ENCODE measurements at regions not wholly inside any gene's neighbourhood (a gene's known extent, or its start where the extent isn't known, plus 50 kb on each side); places are given as distances from the start of the nearest gene placed in this dataset.

DNA sequence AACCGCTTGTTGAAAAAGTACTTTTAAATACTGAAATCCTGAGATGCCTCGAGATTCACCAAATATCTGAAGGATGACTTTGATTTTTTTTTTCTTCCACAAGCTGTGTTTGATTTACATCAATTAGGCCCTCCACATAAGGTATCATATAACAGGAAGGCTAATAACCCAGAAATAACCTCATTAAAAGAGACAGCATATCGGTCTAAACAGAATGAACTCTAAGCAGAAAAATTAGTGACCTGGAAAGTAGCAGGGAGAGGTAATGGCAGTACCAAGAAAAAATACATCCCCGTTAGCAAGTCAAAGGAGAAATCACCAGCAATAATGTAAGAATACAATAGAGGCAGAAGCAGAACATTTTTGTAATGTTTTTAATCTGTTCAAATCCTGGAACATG, 452.4 kb upstream of the TSHZ3 start:
- no peak overlapping the region for H3K4me3 ChIP-seq (ENCODE audit: low read length)
- DNase-seq (ENCODE audit: low read depth, low spot score): no peak

- H3K4me3 ChIP-seq (ENCODE audit: low read length): no peak overlapping the region
- DNase-seq (ENCODE audit: low read depth, low spot score): peak; percentile 9
Observed at GRCh38 chr19:31803835-31804446, 454.7 kb upstream of the TSHZ3 start.

DNA sequence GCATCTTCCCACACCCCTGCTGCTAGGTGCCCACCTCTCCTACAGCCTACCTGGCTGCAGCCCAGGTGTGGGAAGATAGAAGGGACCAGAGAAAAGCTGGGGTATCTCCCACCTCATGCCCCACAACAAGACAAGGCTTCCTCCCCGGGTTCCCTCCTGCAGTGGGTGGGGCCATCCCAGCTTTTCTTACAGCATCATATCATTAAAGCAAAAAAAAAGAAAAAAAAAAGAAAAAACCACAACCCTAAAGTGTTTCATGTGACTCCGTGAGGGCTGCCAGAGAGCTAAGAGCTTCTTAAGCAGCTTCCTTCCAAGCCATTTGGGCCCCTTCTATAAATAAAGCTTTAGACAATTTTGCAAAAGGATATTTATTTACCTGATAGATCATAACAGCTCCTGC, 455.4 kb upstream of the TSHZ3 start:
- no peak for DNase-seq (ENCODE audit: low read depth, low spot score)
- H3K4me3 ChIP-seq (ENCODE audit: low read length): no peak overlapping the region

GRCh38 chr19:31810536-31811109, 461.4 kb upstream of the TSHZ3 start:
- DNase-seq (ENCODE audit: low read depth, low spot score): no peak
- no peak overlapping the region for H3K4me3 ChIP-seq (ENCODE audit: low read length)

GRCh38 chr19:31817971-31818797, 468.9 kb upstream of the TSHZ3 start:
- DNase-seq (ENCODE audit: low read depth, low spot score): no peak
- no peak overlapping the region for H3K4me3 ChIP-seq (ENCODE audit: low read length)

DNA sequence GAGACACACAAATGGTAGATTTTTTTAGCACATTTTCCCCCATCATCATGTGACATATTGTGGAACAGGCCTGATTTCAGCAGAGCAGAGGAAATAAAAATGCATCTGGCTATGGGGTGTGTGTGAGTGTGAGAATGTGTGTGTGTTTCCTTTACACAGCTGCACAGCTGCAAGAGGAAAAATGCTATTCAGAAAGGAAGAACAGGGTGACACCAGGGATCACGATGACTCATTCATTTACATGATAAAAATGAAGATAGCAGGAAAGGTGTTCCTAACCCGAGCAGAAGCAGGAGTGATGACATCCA, 469.5 kb upstream of the TSHZ3 start:
- DNase-seq (ENCODE audit: low read depth, low spot score): no peak
- no peak overlapping the region for H3K4me3 ChIP-seq (ENCODE audit: low read length)

- H3K4me3 ChIP-seq (ENCODE audit: low read length): no peak overlapping the region
- DNase-seq (ENCODE audit: low read depth, low spot score): no peak
Observed at GRCh38 chr19:31819837-31820236, 470.6 kb upstream of the TSHZ3 start.

- H3K4me3 ChIP-seq (ENCODE audit: low read length): no peak overlapping the region
- DNase-seq (ENCODE audit: low read depth, low spot score): no peak
Observed at GRCh38 chr19:31821346-31821745, 472.1 kb upstream of the TSHZ3 start.

DNA sequence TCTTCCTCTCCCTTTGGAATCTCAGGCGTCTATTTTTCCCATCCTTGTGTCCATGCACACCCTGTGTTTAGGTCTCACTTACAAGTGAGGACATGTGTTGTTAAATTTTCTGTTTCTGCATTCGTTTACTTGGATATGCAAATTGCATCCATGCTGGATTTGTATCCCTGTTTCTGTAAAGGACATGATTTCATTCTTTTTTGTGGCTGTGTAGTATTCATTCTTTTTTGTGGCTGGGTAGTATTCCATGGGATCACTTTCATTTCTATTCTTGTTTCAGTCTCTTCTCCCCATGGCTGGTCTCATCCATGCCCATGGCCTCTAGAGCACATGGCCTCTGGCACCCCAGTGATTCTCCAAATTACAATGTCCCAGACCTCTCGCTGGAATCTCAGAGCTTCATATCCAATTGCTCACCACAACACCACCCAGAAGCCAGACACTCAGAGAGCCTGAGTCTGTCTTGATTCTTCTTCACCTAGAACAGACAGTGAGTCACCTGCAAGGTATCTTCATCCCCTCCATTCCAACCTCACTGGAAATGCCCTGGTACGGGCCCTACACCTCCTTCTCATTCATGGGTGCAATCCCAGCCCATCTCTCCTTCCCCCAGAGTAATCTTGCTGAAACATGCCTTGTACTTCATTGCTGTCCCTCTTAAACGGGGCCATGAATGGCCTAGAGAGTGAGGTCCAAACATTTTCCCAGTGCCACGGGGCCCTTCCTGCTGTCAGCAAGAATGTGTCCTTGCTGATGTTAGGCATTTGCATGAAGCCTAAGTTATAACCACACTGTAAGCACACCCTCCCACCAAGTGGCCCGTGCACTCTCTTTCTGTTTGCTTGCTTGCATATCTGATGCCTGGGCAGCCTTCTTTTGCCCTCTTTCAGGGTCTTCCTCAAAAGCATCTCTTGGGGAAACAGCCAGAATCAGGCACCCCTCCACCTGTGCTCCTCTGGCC, 476.2 kb upstream of the TSHZ3 start:
- DNase-seq (ENCODE audit: low read depth, low spot score): no peak
- no peak overlapping the region for H3K4me3 ChIP-seq (ENCODE audit: low read length)

GRCh38 chr19:31826325-31826724, 477.1 kb upstream of the TSHZ3 start:
- DNase-seq (ENCODE audit: low read depth, low spot score): no peak

DNA sequence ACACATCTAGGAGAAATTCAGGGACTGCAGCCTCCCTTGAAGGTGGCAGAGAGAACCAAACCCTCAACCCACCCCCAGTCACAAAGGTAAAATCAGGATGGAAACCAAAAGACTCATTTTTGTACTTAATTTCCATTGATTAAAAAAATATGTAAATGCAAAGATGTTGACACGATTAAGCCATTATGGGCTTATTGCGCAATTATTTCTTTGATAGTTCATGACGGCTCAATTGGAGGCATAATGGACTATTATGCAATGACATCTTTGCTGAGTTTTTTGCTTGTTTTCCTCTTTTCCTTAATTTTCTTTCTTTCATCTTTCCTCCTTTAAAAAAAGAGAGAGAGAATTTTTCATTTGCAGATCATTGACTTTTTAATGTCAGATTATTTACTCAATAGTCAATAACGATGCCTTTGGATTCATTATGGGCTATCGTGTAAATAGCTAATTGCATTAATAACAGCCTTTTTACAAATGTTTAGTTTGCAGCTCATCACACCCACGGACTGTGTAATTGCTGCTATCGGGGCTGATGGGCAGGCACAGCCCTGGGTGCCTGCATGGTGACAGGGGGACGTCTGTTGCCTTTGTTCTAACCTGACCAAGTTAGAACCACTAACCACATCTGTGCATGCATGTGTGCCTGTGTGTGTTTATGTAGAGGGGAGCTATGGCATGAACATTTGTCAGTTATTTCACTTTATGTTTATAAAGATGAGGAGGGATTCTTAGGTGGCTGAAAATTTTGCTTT, 482.4 kb upstream of the TSHZ3 start:
- H3K4me3 ChIP-seq (ENCODE audit: low read length): no peak overlapping the region
- DNase-seq (ENCODE audit: low read depth, low spot score): no peak

More at GRCh38 chr19:31826325-31826724, 477.1 kb upstream of the TSHZ3 start:
- H3K4me3 ChIP-seq (ENCODE audit: low read length): no peak overlapping the region

- H3K4me3 ChIP-seq (ENCODE audit: low read length): no peak overlapping the region
- DNase-seq (ENCODE audit: low read depth, low spot score): no peak
Observed at GRCh38 chr19:31832176-31832548, 482.9 kb upstream of the TSHZ3 start.

DNA sequence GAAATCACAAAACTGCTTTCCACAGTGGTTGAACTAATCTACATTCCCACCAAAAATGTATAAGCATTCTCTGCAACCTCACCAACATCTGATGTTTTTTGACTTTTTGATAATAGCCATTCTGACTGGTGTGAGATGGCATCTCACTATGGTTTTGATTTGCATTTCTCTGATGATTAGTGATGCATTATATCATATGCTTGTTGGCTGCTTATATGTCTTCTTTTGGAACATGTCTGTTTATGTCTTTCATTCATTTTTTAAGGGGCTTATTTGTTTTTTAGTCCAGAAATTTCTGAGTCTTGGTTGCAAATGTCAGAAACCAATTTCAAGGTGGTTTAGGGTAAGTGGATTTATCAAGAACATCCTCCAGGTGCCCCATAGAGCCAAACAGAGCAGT, 484.8 kb upstream of the TSHZ3 start:
- DNase-seq (ENCODE audit: low read depth, low spot score): no peak
- H3K4me3 ChIP-seq (ENCODE audit: low read length): no peak overlapping the region

DNA sequence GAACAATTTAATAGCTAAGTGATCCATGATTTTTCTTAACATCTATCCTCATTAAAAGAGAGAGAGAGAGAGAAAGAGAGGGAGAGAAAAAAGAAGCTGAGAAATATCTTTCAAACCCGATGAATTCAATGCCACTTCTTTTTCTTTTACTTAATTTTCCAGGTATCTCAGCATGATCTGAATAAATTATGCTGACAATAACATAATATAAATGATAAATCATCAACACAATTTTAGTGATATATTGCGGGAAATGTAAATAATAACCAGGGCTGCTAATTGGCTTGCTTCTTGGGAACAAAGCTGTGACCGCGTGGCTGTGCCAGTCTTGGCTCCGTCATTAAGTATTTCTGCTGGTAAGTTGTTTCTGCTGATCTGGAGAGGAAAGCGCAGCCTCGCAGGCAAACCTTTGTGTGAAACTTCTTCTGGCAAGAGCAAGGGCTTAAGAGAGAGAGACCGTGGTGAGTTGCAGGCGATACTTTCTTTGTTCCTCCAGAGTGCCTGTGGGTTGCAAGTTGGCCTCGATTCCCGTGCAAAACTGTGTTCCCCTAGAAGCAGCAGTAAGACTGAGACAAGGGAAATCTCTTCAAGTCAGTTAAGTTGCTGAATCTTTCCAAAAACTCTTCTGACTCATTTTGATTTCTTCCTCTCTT, 489.1 kb upstream of the TSHZ3 start:
- no peak for DNase-seq (ENCODE audit: low read depth, low spot score)
- H3K4me3 ChIP-seq (ENCODE audit: low read length): no peak overlapping the region

- no peak overlapping the region for H3K4me3 ChIP-seq (ENCODE audit: low read length)
- DNase-seq (ENCODE audit: low read depth, low spot score): no peak
Observed at GRCh38 chr19:31840371-31840770, 491.1 kb upstream of the TSHZ3 start.

DNA sequence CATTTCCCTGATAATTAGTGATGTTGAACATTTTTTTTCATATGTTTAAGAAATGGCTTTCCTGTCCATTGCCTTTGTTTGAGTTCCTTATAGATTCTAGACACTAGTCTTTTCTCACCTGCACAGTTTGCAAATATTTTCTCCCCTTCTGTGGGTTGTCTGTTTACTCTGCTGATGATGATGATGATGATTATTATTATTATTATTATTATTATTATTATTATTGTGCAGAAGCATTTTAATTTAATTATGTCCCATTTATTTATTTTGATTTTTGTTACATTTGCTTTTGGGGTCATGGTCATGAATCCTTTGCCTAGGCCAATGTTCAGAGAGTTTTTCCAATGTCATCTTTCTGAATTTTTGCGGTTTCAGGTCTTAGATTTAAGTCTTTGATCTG, 492.5 kb upstream of the TSHZ3 start:
- DNase-seq (ENCODE audit: low read depth, low spot score): no peak
- H3K4me3 ChIP-seq (ENCODE audit: low read length): no peak overlapping the region

- no peak for DNase-seq (ENCODE audit: low read depth, low spot score)
- H3K4me3 ChIP-seq (ENCODE audit: low read length): no peak overlapping the region
Observed at GRCh38 chr19:31863122-31863521, 482.3 kb upstream of the ZNF507 start.

GRCh38 chr19:31874313-31874712, 471.1 kb upstream of the ZNF507 start:
- DNase-seq (ENCODE audit: low read depth, low spot score): no peak
- no peak overlapping the region for H3K4me3 ChIP-seq (ENCODE audit: low read length)

DNA sequence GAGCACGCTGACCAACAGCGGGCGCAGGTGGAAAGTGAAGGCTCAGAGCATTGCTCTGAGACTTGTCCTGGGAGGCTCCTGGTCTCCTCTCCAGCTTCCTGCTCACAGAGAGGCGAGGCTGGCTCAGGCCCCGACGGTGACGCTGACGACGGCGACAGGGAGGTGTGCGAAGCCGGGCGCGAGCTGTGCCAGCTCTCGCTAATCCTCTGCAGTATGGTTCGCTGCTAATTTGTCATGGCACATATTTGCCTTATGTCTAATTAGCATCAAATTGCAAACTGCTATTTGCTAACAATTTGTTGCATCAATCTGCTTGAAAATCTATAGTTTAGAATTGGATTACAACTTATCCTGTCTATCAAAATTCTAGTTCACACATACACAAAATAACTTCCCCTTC, 469.8 kb upstream of the ZNF507 start:
- no peak for DNase-seq (ENCODE audit: low read depth, low spot score)
- no peak overlapping the region for H3K4me3 ChIP-seq (ENCODE audit: low read length)
